SK-N-SH (cell line): ENCODE measurements at regions not wholly inside any gene's neighbourhood (a gene's known extent, or its start where the extent isn't known, plus 50 kb on each side); places are given as distances from the start of the nearest gene placed in this dataset.
A peak's percentile ranks its signal among the peaks of the same experiment; 100 is the strongest.

ENCODE experiments used
- CTCF ChIA-PET: fragments of 300-600, 350-600 bp; formaldehyde crosslinking; extraction: SDS; loops from one replicate; lab custom pipeline; 2021; lab: Yijun Ruan, JAX
- POLR2A ChIA-PET: fragments of 350-600 bp; sonication (Branson Sonifier 250); formaldehyde crosslinking; extraction: SDS; loops from one replicate; lab custom pipeline; 2020; ENCODE audit warnings: antibody characterized with exemption, inconsistent platforms; lab: Yijun Ruan, JAX
- DNase-seq: peaks from one replicate; pipeline ENCODE4 v3.0.0; 2012
- H2AFZ ChIP-seq: fragments of 200-600 bp; sonication (generic); 2 replicates; pipeline ENCODE4 v1.8.1; 2016; ENCODE audit warnings: antibody characterized with exemption, mild to moderate bottlenecking, low read depth
- H3F3A ChIP-seq: fragments of 200-600 bp; sonication (generic); replicated peaks from 2 replicates; pipeline ENCODE3; 2016; ENCODE audit warnings: antibody characterized with exemption, mild to moderate bottlenecking; ENCODE audit not compliant: insufficient read depth
- H3K27ac ChIP-seq, 2 experiments: fragments of 200-500 bp in 1 of 2; fragments of 200-600 bp in 1 of 2; sonication (Bioruptor generic) in 1 of 2; sonication (generic), shearing (Covaris generic) in 1 of 2; 2 replicates each; pipeline versions ENCODE4 v1.5.1 to v1.6.1; 2014 to 2016; ENCODE audit warnings: low read depth in 2 of 2, inconsistent platforms in 1 of 2, low read length in 1 of 2, mild to moderate bottlenecking in 1 of 2, mixed read lengths in 1 of 2
- H3K27me3 ChIP-seq: fragments of 200-600 bp; sonication (generic), shearing (Covaris generic); 2 replicates; pipeline ENCODE4 v1.6.1; 2016; ENCODE audit warnings: mixed run types; ENCODE audit not compliant: insufficient read depth
- H3K36me3 ChIP-seq, 2 experiments: fragments of 200-500 bp in 1 of 2; fragments of 200-600 bp in 1 of 2; sonication (Bioruptor generic) in 1 of 2; sonication (generic) in 1 of 2; replicated peaks in 1 of 2; 2 replicates each; pipeline versions ENCODE3 to v1.5.1; 2014 to 2016; ENCODE audit warnings: low read length in 1 of 2, mild to moderate bottlenecking in 1 of 2; ENCODE audit not compliant: insufficient read depth in 2 of 2, control insufficient read depth in 1 of 2
- H3K4me1 ChIP-seq, 2 experiments: fragments of 200-500 bp in 1 of 2; fragments of 200-600 bp in 1 of 2; sonication (Bioruptor generic) in 1 of 2; sonication (generic), shearing (Covaris generic) in 1 of 2; 2 replicates each; pipeline versions ENCODE4 v1.5.1 to v1.6.1; 2014 to 2016; ENCODE audit warnings: low read depth in 1 of 2, low read length in 1 of 2, mixed run types in 1 of 2; ENCODE audit not compliant: insufficient read depth in 2 of 2, control insufficient read depth in 1 of 2
- H3K4me2 ChIP-seq: fragments of 200-600 bp; sonication (generic), shearing (Covaris generic); 2 replicates; pipeline ENCODE4 v1.6.1; 2017; ENCODE audit warnings: mixed run types
- H3K4me3 ChIP-seq, 2 experiments: fragments of 200-500 bp in 1 of 2; fragments of 200-600 bp in 1 of 2; sonication (Bioruptor generic) in 1 of 2; sonication (generic), shearing (Covaris generic) in 1 of 2; 2 replicates each; pipeline versions ENCODE4 v1.5.1 to v1.8.1; 2014 to 2016; ENCODE audit warnings: low read depth in 2 of 2, inconsistent platforms in 1 of 2, low read length in 1 of 2, mild to moderate bottlenecking in 1 of 2, mixed read lengths in 1 of 2, moderate library complexity in 1 of 2
- H3K79me2 ChIP-seq: fragments of 200-600 bp; sonication (generic); 2 replicates; pipeline ENCODE4 v1.8.1; 2017; ENCODE audit warnings: mild to moderate bottlenecking; ENCODE audit not compliant: insufficient read depth
- H3K9ac ChIP-seq: fragments of 200-600 bp; sonication (generic); 2 replicates; pipeline ENCODE4 v1.6.1; 2017; ENCODE audit warnings: mixed run types
- H3K9me2 ChIP-seq: fragments of 200-600 bp; sonication (generic); 2 replicates; pipeline ENCODE4 v1.6.1; 2017; ENCODE audit warnings: mixed run types
- H3K9me3 ChIP-seq: fragments of 200-600 bp; sonication (generic); 2 replicates; pipeline ENCODE4 v1.6.1; 2017; ENCODE audit warnings: mixed run types, mild to moderate bottlenecking, moderate library complexity
- H4K20me1 ChIP-seq: fragments of 200-600 bp; sonication (generic); 2 replicates; pipeline ENCODE4 v1.6.1; 2017; ENCODE audit warnings: mild to moderate bottlenecking, mixed run types; ENCODE audit not compliant: insufficient read depth
- CHD2 ChIP-seq: fragments of 150-350 bp; IDR thresholded peaks from 2 replicates; pipeline ENCODE4 v1.6.1; 2018; ENCODE audit warnings: low read length; ENCODE audit not compliant: partially characterized antibody
- FOXM1 ChIP-seq: IDR thresholded peaks from 2 replicates; pipeline ENCODE4 v1.4.0; 2012; ENCODE audit warnings: low read depth, mild to moderate bottlenecking
- GATA2 ChIP-seq: sonication (generic); formaldehyde crosslinking; IDR thresholded peaks from 2 replicates; pipeline ENCODE4 v1.5.0; 2020; ENCODE audit warnings: mild to moderate bottlenecking, missing genetic modification reagents
- NRF1 ChIP-seq: IDR thresholded peaks from 2 replicates; pipeline ENCODE4 v1.6.1; 2012; ENCODE audit warnings: low read depth, mild to moderate bottlenecking, low read length
- RAD21 ChIP-seq: IDR thresholded peaks from 2 replicates; pipeline ENCODE4 v1.6.1; 2012; ENCODE audit warnings: mild to moderate bottlenecking, low read length
- TEAD4 ChIP-seq: IDR thresholded peaks from 2 replicates; pipeline ENCODE4 v1.4.0; 2012; ENCODE audit warnings: mild to moderate bottlenecking, borderline replicate concordance; ENCODE audit not compliant: insufficient read depth
- WGBS: methylation state at CpG from one replicate; pipeline ENCODE4 v1.1.6; 2017; ENCODE audit warnings: low lambda C conversion rate; 5-methylcytosine and 5-hydroxymethylcytosine counted together
- TF ChIP-seq, protein P1 (sequence below): fragments of 150-350 bp; IDR thresholded peaks from 2 replicates; pipeline ENCODE4 v1.6.1; 2017; ENCODE audit warnings: antibody characterized with exemption, low read length, low read depth, borderline replicate concordance

GRCh38 chr2:21970971-21971370 lies 847.2 kb downstream of the TDRD15 start:
- H3K4me3 ChIP-seq = no peak overlapping the region
- H3K27ac ChIP-seq = no peak overlapping the region
- H3K4me1 ChIP-seq = peaks cover 0 to 5% of the 10 kb centered on the region in 2 experiments; a peak in 2 of 4 replicates
- H3K9me2 ChIP-seq = no peaks in the 10 kb centered on the region
- no peak overlapping the region for H2AFZ ChIP-seq
- no peak overlapping the region for H3K9ac ChIP-seq
- ChIA-PET CTCF (interaction anchor here (0.9 to 1.6 kb wide), 2 partner anchors 14 kb away, joined by 3 to 5 read pairs; no protein-coding TSS in a partner anchor), POLR2A (no interaction called here)
- no peak for DNase-seq
- H3K79me2 ChIP-seq = no peaks in the 10 kb centered on the region
- no peak for TF ChIP-seq GATA2
- no peaks in the 10 kb centered on the region for H3K36me3 ChIP-seq
- H3K9me3 ChIP-seq = peaks cover 4% of the 10 kb centered on the region; the same call in 1 of the 2 replicates
- H3F3A ChIP-seq = no peaks in the 10 kb centered on the region
- no peak overlapping the region for H3K4me2 ChIP-seq
- H4K20me1 ChIP-seq = no peaks in the 10 kb centered on the region
- no peaks in the 10 kb centered on the region for H3K27me3 ChIP-seq
- 23% methylated on average over 2 of the region's 2 CpGs for WGBS

- H3K79me2 ChIP-seq = no peaks in the 10 kb centered on the region
- DNase-seq = peak; percentile 53
- no peak overlapping the region for H3K4me3 ChIP-seq
- H3K4me1 ChIP-seq = peaks cover 0 to 5% of the 10 kb centered on the region in 2 experiments; a peak in 2 of 4 replicates
- WGBS = 8% methylated on average over 4 of the region's 4 CpGs
- H4K20me1 ChIP-seq = no peaks in the 10 kb centered on the region
- no peak overlapping the region for H2AFZ ChIP-seq
- CTCF ChIA-PET = interaction anchor here (1.0 to 1.8 kb wide), 3 partner anchors 13 to 43 kb away, joined by 3 to 4 read pairs (median 3); no protein-coding TSS in a partner anchor
- TF ChIP-seq TEAD4 (no peak), RAD21 (peak; percentile 39)
- no peak overlapping the region for H3K4me2 ChIP-seq
- H3K9me3 ChIP-seq = peaks cover 4% of the 10 kb centered on the region; the same call in 1 of the 2 replicates
- H3K27me3 ChIP-seq = no peaks in the 10 kb centered on the region
- POLR2A ChIA-PET = interaction anchor here (0.6 kb wide), 1 partner anchor 663 kb away, joined by 3 read pairs; no protein-coding TSS in a partner anchor
- H3F3A ChIP-seq = no peaks in the 10 kb centered on the region
- H3K27ac ChIP-seq = no peak overlapping the region
- H3K9ac ChIP-seq = no peak overlapping the region
- H3K9me2 ChIP-seq = no peaks in the 10 kb centered on the region
- H3K36me3 ChIP-seq = no peaks in the 10 kb centered on the region
These were observed 848.8 kb downstream of the TDRD15 start for GRCh38 chr2:21972586-21972985.

GRCh38 chr2:21981127-21981526 lies 857.4 kb downstream of the TDRD15 start:
- no peaks in the 10 kb centered on the region for H3F3A ChIP-seq
- H3K4me2 ChIP-seq = no peak overlapping the region
- H3K79me2 ChIP-seq = no peaks in the 10 kb centered on the region
- TF ChIP-seq TEAD4 = no peak
- TF ChIP-seq, protein P1, sequence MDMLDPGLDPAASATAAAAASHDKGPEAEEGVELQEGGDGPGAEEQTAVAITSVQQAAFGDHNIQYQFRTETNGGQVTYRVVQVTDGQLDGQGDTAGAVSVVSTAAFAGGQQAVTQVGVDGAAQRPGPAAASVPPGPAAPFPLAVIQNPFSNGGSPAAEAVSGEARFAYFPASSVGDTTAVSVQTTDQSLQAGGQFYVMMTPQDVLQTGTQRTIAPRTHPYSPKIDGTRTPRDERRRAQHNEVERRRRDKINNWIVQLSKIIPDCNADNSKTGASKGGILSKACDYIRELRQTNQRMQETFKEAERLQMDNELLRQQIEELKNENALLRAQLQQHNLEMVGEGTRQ = no peak
- TF ChIP-seq CHD2 = no peak
- no peak for TF ChIP-seq GATA2
- no peak for TF ChIP-seq FOXM1
- no peak for TF ChIP-seq NRF1
- no peaks in the 10 kb centered on the region for H3K9me3 ChIP-seq
- no peak overlapping the region for H3K27ac ChIP-seq
- no peak for DNase-seq
- 26% methylated on average over 1 of the region's 1 CpG for WGBS
- ChIA-PET POLR2A (no interaction called here), CTCF (interaction anchor here (1.1 kb wide), 1 partner anchor 46 kb away, joined by 3 read pairs; no protein-coding TSS in a partner anchor)
- no peak overlapping the region for H3K4me3 ChIP-seq
- H3K9ac ChIP-seq = no peak overlapping the region
- no peaks in the 10 kb centered on the region for H4K20me1 ChIP-seq
- H3K9me2 ChIP-seq = no peaks in the 10 kb centered on the region
- H2AFZ ChIP-seq = no peak overlapping the region
- H3K36me3 ChIP-seq = no peaks in the 10 kb centered on the region
- H3K4me1 ChIP-seq = no peaks in the 10 kb centered on the region
- H3K27me3 ChIP-seq = no peaks in the 10 kb centered on the region
